ENCODE measurements at regions not wholly inside any gene's neighbourhood (a gene's known extent, or its start where the extent isn't known, plus 50 kb on each side); places are given as distances from the start of the nearest gene placed in this dataset.

DNA sequence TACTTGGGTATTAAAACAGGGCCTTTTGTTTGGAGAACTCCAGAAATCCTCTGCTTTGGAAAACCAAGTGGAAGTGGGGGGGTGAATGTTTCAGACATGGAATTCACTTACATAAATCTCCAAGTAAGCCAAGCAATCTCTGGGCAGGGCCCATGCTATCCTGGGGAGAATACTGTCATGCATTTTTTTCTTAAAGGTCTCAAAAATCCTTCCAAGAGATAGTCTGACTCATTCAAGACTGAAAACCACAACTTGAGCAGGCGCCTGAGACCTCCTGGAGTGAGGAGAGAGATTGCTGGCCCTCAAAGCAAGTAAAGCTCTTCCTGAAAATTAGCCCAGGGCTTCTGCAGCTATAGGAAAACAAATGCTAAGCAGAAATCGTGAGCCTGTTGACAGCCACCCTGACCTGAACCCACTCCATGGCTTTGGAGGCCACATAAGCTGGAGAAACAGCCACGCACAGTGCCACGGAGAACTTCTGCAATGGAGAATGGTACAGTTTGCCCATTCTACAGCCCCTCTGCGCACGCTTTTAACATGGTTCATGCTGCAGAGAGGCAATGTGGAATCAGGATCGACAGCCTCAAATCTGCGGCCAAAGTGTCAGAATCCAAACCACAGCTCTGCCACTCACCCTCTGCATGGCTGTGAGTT, 203.1 kb upstream of the AUTS2 start:
- DNase-seq (ENCODE audit: extremely low read depth, low read depth) = no peak
- TF ChIP-seq, protein P1, sequence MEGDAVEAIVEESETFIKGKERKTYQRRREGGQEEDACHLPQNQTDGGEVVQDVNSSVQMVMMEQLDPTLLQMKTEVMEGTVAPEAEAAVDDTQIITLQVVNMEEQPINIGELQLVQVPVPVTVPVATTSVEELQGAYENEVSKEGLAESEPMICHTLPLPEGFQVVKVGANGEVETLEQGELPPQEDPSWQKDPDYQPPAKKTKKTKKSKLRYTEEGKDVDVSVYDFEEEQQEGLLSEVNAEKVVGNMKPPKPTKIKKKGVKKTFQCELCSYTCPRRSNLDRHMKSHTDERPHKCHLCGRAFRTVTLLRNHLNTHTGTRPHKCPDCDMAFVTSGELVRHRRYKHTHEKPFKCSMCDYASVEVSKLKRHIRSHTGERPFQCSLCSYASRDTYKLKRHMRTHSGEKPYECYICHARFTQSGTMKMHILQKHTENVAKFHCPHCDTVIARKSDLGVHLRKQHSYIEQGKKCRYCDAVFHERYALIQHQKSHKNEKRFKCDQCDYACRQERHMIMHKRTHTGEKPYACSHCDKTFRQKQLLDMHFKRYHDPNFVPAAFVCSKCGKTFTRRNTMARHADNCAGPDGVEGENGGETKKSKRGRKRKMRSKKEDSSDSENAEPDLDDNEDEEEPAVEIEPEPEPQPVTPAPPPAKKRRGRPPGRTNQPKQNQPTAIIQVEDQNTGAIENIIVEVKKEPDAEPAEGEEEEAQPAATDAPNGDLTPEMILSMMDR (IDR thresholded peaks at IDR 0.05; ENCODE audit: low read depth, low read length) = no peak

DNA sequence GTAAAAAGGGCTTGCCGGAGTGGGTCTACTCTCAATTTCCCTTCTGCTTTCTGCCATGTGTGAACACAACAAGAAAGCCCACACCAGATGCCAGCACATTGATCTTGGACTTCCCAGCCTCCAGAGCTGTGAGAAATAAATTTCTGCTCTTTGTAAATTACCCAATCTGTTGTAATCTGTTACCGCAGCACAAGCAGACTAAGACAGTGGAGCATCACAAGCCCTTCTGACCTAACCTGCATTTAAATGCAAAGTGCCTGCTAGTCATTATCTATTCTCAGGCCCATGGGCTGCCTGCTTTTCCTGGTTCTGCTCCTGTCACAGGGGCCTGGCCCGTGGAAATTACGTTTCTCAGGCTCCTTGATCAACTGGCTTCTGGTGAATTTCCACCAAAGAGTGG, 199.3 kb upstream of the AUTS2 start:
- TF ChIP-seq, protein P1 (IDR thresholded peaks at IDR 0.05; ENCODE audit: low read depth, low read length) = no peak
- no peak for DNase-seq (ENCODE audit: extremely low read depth, low read depth)

DNA sequence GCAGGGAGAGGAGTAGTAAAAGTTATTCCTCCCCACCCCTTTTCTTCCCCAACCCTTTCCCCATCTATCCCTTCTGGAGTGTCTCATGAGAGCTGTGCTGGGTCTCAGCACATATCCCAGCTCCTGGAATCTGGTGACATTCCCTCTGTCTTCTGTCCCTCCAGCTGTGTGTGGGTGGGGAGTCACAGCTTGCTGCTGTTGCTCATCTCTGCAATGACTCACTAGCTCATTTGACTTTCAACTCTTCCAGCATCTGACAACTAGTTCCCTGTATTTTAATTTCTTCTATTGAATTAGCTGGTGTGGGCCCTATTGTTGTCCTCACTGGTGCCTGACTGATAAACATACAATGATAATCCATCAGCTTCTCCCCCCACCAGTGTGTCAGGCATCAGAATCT, 198.9 kb upstream of the AUTS2 start:
- DNase-seq (ENCODE audit: extremely low read depth, low read depth) = no peak
- TF ChIP-seq, protein P1 (IDR thresholded peaks at IDR 0.05; ENCODE audit: low read depth, low read length) = no peak

DNA sequence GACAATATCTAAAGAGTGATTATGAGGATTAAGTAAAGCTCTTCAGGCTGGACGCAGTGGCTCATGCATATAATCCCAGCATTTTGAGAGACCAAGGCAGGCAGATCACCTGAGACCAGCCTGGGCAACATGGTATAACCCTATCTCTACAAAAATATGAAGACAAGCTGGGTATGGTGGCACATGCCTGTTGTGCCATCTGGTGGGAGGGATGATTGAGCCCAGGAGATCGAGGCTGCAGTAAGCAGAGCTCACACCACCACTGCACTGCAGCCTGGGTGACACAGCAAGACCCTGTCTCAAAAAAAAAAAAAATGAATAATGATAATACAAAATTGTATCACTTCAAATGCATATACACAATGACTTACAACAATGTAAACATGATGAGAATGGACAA, 195.6 kb upstream of the AUTS2 start:
- DNase-seq (ENCODE audit: extremely low read depth, low read depth) = no peak
- TF ChIP-seq, protein P1 (IDR thresholded peaks at IDR 0.05; ENCODE audit: low read depth, low read length) = no peak

DNA sequence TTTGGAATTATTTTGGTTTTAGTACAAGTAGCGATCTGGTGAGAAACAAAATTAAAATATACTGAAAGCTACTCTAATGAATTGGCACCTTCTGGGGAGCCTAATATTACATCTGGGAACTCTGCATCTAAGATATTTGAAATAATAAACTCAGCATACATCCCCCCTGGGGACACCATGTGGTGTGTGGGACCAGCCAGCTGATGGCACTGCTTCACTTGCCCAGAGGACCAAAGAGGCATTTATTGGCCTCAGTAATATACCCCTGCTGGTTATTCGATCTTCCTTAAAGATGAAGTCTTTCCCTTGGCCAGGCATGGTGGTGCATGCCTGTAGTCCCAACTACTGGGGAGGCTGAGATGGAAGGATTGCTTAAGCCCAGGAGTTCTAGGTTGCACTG, 195.1 kb upstream of the AUTS2 start:
- no peak for DNase-seq (ENCODE audit: extremely low read depth, low read depth)
- TF ChIP-seq, protein P1 (IDR thresholded peaks at IDR 0.05; ENCODE audit: low read depth, low read length) = no peak

DNA sequence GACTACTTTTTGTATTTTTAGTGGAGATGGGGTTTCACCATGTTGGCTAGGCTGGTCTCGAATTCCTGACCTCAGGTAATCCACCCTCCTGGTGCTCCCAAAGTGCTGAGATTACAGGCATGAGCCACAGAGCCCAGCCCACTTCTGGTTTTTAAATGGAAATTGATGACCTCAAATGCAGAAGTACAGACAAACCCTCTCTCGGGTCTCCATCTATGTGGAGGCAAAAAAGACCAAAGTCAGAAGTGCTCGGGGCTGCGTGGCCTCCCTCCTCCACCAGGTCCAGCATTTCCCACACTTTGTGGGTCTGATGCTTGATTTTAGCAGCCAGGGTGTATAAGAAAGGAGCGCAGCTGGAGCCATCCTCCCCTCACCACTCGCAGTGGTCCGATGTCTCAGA, 187.3 kb upstream of the AUTS2 start:
- no peak for DNase-seq (ENCODE audit: extremely low read depth, low read depth)
- TF ChIP-seq, protein P1 (IDR thresholded peaks at IDR 0.05; ENCODE audit: low read depth, low read length) = no peak

DNA sequence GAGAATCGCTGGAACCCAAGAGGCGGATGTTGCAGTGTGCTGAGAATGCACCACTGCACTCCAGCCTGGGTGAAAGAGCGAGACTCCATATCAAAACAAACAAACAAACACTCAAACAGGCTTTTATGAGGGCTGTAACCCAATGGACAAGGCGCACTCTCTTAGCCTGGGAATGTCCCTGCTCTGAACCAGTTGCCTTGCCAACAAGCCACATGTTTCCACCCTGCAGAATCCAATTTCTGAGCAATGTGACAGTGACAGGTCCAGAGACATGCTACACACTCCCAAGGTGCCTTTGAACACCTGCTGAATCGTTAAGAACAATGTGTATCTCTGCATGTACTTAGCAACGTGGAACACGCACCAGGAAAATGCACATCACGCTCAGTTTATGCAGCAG, 186.8 kb upstream of the AUTS2 start:
- DNase-seq (ENCODE audit: extremely low read depth, low read depth) = no peak
- TF ChIP-seq, protein P1 (IDR thresholded peaks at IDR 0.05; ENCODE audit: low read depth, low read length) = no peak

All from AG09319 (cell line).